HepG2 (cell line): ENCODE measurements at regions not wholly inside any gene's neighbourhood (a gene's known extent, or its start where the extent isn't known, plus 50 kb on each side); places are given as distances from the start of the nearest gene placed in this dataset.

Experiments used
- ATF7 ChIP-seq, 2 experiments: fragments of 450-650 bp in 1 of 2; sonication (generic) in 1 of 2; formaldehyde crosslinking in 1 of 2; IDR thresholded peaks; 2 replicates each; pipeline versions ENCODE4 v1.4.0 to v1.6.1; 2016 to 2020; ENCODE audit warnings: antibody characterized with exemption in 1 of 2, mild to moderate bottlenecking in 1 of 2, missing genetic modification reagents in 1 of 2
- BORCS8-MEF2B ChIP-seq: sonication (generic); formaldehyde crosslinking; IDR thresholded peaks from 2 replicates; pipeline ENCODE4 v1.8.0; 2022; ENCODE audit warnings: mild to moderate bottlenecking, missing genetic modification reagents
- CCDC6 ChIP-seq: sonication (generic); formaldehyde crosslinking; IDR thresholded peaks from 2 replicates; pipeline ENCODE4 v1.8.1; 2022; ENCODE audit warnings: mild to moderate bottlenecking, missing genetic modification reagents, moderate library complexity
- DMTF1 ChIP-seq: sonication (generic); formaldehyde crosslinking; IDR thresholded peaks from 2 replicates; pipeline ENCODE4 v1.4.0; 2020; ENCODE audit warnings: mild to moderate bottlenecking, missing genetic modification reagents
- ETV5 ChIP-seq: IDR thresholded peaks from 2 replicates; pipeline ENCODE4 v1.6.1; 2018; ENCODE audit warnings: missing biosample characterization, missing genetic modification reagents, inconsistent platforms, borderline replicate concordance
- HMGA1 ChIP-seq: sonication (generic); formaldehyde crosslinking; conservative IDR thresholded peaks from 2 replicates; pipeline ENCODE4 v1.4.0; 2020; ENCODE audit warnings: missing genetic modification reagents
- IKZF4 ChIP-seq: sonication (generic); formaldehyde crosslinking; IDR thresholded peaks from 2 replicates; pipeline ENCODE4 v1.5.1; 2020; ENCODE audit warnings: borderline replicate concordance, mild to moderate bottlenecking, low read depth, missing genetic modification reagents; ENCODE audit errors: not compliant biosample characterization
- MAFF ChIP-seq: IDR thresholded peaks from 2 replicates; pipeline ENCODE4 v1.6.1; 2011; ENCODE audit warnings: low read depth, low read length, improper control_type of control experiment
- NCOA5 ChIP-seq: sonication (generic); formaldehyde crosslinking; IDR thresholded peaks from 2 replicates; pipeline ENCODE4 v1.4.0; 2020; ENCODE audit warnings: missing genetic modification reagents
- PLRG1 ChIP-seq: fragments of 450-650 bp; conservative IDR thresholded peaks from 2 replicates; pipeline ENCODE4 v1.6.1; 2016
- SMAD3 ChIP-seq: sonication (generic); formaldehyde crosslinking; IDR thresholded peaks from 2 replicates; pipeline ENCODE4 v1.4.0; 2020; ENCODE audit warnings: missing genetic modification reagents
- ZBTB49 ChIP-seq: sonication (generic); formaldehyde crosslinking; IDR thresholded peaks from 2 replicates; pipeline ENCODE4 v1.4.0; 2020; ENCODE audit warnings: missing genetic modification reagents, borderline replicate concordance
- ZFX ChIP-seq: sonication (generic); formaldehyde crosslinking; IDR thresholded peaks from 2 replicates; pipeline ENCODE4 v1.4.0; 2020; ENCODE audit warnings: mild to moderate bottlenecking, low read depth, missing genetic modification reagents, moderate library complexity
- ZNF274 ChIP-seq: sonication (generic); formaldehyde crosslinking; IDR thresholded peaks from 2 replicates; pipeline ENCODE4 v1.5.1; 2020; ENCODE audit warnings: mild to moderate bottlenecking, missing genetic modification reagents
- ZNF3 ChIP-seq: IDR thresholded peaks from 2 replicates; pipeline ENCODE4 v1.7.0; 2017; ENCODE audit warnings: inconsistent platforms
- ZNF451 ChIP-seq: sonication (generic); formaldehyde crosslinking; IDR thresholded peaks from 2 replicates; pipeline ENCODE4 v1.5.0; 2020; ENCODE audit warnings: mild to moderate bottlenecking, missing genetic modification reagents
- ZNF570 ChIP-seq: sonication (generic); formaldehyde crosslinking; IDR thresholded peaks from 2 replicates; pipeline ENCODE4 v1.4.0; 2020; ENCODE audit warnings: mild to moderate bottlenecking, missing genetic modification reagents, borderline replicate concordance
- ZNF619 ChIP-seq: sonication (generic); formaldehyde crosslinking; IDR thresholded peaks from 2 replicates; pipeline ENCODE4 v1.4.0; 2020; ENCODE audit warnings: mild to moderate bottlenecking, missing genetic modification reagents
- ZNF740 ChIP-seq: sonication (generic); formaldehyde crosslinking; IDR thresholded peaks from 2 replicates; pipeline ENCODE4 v1.4.0; 2020; ENCODE audit warnings: missing genetic modification reagents
- ZNF75D ChIP-seq: sonication (generic); formaldehyde crosslinking; IDR thresholded peaks from 2 replicates; pipeline ENCODE4 v1.8.1; 2023; ENCODE audit warnings: missing genetic modification reagents, mild to moderate bottlenecking, borderline replicate concordance

GRCh38 chr3:67113802-67114407 is 115.8 kb downstream of the KBTBD8 start (continued):
- peak; percentile 99 for TF ChIP-seq ZBTB49 (CRISPR knock-in tag)
- no peak for TF ChIP-seq ZNF570 (CRISPR knock-in tag)
- TF ChIP-seq ZNF75D (CRISPR knock-in tag), result 0 out of 2 replicates have a peak, but pooled peaks have one; percentile 56
- TF ChIP-seq CCDC6 (CRISPR knock-in tag), result peak; percentile 80; the same call in 1 of the 2 replicates
- no peak for TF ChIP-seq HMGA1 (CRISPR knock-in tag)
- no peak for TF ChIP-seq NCOA5 (CRISPR knock-in tag)
- no peak for TF ChIP-seq ATF7 (IDR thresholded peaks at IDR 0.05)
- no peak for TF ChIP-seq ATF7 (CRISPR knock-in tag; IDR thresholded peaks at IDR 0.05)
- TF ChIP-seq SMAD3, result peak; percentile 96
- TF ChIP-seq BORCS8-MEF2B (CRISPR knock-in tag), result peak; percentile 99
- no peak; the same call in 1 of the 2 replicates for TF ChIP-seq ZNF3 (CRISPR knock-in tag)
- TF ChIP-seq ZFX, result no peak
- TF ChIP-seq ZNF619 (CRISPR knock-in tag), result no peak
- TF ChIP-seq IKZF4 (CRISPR knock-in tag), result peak; percentile 95
- no peak for TF ChIP-seq DMTF1 (CRISPR knock-in tag)
- TF ChIP-seq ZNF274 (CRISPR knock-in tag), result peak; percentile 60; the same call in 1 of the 2 replicates
- no peak for TF ChIP-seq PLRG1
- TF ChIP-seq ETV5 (CRISPR knock-in tag), result peak; percentile 65
- peak; percentile 48; the same call in 1 of the 2 replicates for TF ChIP-seq ZNF740
- TF ChIP-seq MAFF, result no peak
- peak; percentile 92 for TF ChIP-seq ZNF451 (CRISPR knock-in tag)
